GM21360 (cell line): ENCODE measurements at regions not wholly inside any gene's neighbourhood (a gene's known extent, or its start where the extent isn't known, plus 50 kb on each side); places are given as distances from the start of the nearest gene placed in this dataset.
A peak's percentile ranks its signal among the peaks of the same experiment; 100 is the strongest.
"Not testable (repeated sequence)": the region's sequence is repeated elsewhere in the genome, so short reads cannot be mapped to it uniquely, and the experiment has no call there.

Source experiments
- ATAC-seq: cut with Tn5 transposase; IDR thresholded peaks from one replicate; pipeline ENCODE4 v1.9.1; 2021; ENCODE audit warnings: mild to moderate bottlenecking, moderate library complexity; ENCODE audit not compliant: unreplicated experiment

DNA sequence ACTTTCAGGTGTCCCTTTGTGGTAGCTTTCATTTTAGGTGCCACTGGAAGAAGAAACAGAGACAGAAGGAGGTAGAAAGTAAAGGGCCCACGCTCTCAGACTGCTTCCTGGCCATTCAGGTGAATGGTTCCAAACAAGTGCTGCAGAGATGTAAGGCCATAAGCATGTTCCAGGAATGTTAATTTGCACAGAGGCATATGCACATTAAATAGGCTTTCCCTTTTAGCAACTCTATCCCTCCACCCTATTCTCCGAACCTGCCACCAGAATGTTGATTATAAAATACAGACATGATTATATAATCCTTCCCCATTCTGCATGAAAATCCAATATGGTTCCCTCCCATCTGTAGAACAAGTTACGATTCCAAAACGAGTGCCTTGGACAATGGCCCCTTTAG lies 297.2 kb downstream of the C6orf118 start:
- ATAC-seq, result no peak

DNA sequence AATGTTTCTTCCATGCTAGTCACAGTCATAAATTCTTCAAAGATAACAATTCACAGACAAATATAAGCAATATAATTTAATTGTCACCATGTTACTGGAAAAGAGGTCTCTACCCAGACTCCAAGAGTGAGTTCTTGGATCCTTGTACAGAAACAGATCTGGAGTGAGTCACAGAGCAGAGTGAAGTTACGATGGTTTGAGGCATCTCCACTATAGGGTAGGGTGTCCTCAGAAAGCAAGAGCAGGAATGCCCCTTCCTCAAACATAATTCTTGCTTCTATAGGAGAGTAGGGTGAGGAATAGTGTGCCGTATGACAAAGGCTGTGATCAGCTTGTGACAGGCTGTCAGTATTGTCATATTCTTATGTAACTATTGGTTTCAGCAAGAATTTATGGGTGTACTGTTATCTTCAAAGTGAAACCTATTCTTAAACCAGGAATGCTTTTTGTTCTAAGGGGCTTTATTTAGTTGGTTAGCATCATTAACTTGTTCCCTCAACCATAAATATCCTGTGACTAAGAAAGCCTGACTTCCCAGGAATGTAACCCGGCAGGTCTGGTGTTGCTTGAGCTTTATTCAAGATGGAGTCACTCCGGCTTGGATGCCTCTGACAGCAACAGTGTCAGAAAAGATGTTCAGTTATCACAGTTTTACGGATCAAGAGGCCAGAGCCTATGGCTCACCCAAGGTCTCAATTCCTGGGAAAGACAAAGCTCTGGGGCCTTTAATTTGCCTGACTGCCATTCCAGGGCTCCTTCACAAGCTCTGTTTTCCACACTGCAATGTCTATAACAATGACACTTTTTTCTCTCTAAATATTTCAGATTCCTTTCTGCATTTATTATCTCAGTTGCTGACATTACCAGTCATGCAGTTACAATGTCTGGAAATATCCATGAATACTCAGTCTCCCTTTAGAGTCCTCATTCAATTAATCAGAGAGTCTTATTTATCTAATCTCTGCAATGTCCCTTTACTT lies 298.6 kb downstream of the C6orf118 start:
- no peak for ATAC-seq

DNA sequence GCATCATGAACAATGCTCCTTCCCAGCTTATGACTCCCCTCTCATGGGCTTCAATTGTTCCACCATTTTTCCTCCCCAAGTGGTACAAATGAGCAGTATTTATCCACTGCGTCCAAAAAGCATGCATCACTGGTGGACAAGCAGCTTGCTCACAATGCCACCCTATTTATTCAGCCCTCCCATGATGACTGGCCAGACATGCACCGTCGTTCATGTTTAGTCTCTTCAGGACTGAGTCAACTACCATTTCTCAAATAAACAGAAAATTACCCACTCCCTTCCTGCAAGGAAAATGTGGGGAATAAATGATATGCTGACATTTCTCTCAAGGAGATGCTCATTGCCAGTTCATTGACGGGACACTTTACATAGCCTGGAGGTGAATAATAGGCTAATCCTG lies 300.4 kb downstream of the C6orf118 start:
- no peak for ATAC-seq

GRCh38 chr6:165002866-165003265 lies 306.5 kb downstream of the C6orf118 start:
- no peak for ATAC-seq

GRCh38 chr6:165002358-165002757 lies 307.0 kb downstream of the C6orf118 start:
- ATAC-seq, result no peak

GRCh38 chr6:165001502-165002157 lies 307.8 kb downstream of the C6orf118 start:
- no peak for ATAC-seq

DNA sequence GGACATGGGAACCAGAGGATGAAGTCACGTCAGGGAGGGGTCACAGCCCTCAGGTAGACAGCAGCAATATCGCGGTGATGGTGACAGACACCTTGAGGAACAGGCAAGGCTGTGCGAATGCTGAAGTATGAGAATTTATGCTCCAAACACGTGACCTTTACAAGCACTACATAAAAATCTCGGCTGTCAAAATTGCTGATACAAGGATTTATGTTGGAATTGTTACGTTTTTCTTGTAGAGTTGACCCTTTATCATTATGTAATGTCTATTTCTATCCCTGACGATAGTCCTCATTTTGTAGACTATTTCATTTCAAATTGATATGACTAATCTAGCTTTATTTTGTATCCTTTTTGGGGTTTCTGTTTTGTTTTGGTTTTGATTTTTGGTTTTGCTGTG lies 311.1 kb downstream of the C6orf118 start:
- ATAC-seq, result no peak

GRCh38 chr6:164996838-164997237 lies 312.6 kb downstream of the C6orf118 start:
- no peak for ATAC-seq

DNA sequence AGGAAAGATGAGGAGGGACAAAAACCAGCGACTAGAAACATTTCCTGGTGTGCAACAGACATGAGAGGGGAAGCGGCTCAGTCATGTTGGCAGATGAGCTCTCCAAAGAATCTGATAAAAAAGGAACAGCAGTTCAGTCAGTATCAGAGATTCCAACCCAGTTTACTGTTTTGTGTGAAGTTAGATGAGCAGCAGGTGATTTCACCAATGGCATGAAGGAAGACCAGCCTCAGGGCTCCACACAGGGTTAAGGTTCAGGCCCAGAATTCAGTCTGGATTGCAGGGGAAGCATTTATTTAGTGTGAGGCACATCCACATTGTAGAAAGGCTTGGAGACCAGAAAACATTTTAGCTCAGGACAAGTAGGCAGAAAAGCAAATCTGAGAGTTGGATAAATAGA lies 317.8 kb downstream of the C6orf118 start:
- ATAC-seq, result no peak

GRCh38 chr6:164990901-164991300 lies 318.5 kb downstream of the C6orf118 start:
- ATAC-seq, result no peak

GRCh38 chr6:164982389-164982788 lies 327.0 kb downstream of the C6orf118 start:
- no peak for ATAC-seq

DNA sequence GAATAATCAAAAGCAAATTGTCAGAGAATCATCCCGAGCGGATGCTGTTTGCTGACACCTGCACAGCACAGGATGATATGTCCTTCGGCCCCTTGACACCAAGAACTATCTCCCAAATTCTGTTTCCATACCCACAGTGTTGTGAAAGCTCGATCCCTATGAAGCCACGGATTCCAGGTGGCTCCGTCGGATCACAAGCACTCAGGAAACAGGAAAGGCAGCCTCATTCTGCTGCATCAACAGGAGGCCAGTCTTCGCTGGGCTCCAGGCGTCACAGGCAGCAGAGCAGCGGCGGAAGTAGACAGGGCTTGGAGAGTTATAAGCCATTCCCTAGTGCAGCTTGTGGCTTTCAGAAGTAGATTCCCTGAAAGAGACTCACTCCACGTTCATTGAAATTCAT lies 342.3 kb downstream of the C6orf118 start:
- no peak for ATAC-seq

- no peak for ATAC-seq
These were observed 346.6 kb downstream of the C6orf118 start for GRCh38 chr6:164962805-164963204.

GRCh38 chr6:164947164-164947563 lies 362.2 kb downstream of the C6orf118 start:
- no peak for ATAC-seq

DNA sequence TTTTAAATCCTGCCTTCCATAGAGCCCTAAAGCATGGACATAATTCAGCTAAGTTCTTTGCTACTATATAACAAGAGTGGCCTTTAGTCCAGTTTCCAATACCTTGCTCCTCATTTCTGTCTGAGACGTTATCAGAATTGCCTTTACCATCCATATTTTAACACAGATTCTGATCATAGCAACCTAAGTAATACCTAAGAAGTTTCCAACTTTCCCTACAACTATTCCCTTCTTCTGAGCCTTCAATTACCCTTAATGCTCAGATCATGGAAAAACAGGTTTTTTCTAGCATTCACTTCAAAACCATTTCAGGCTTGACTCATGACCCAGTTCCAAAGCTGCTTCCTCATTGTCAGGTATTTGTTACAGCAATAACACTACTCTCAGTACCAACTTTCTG lies 367.1 kb downstream of the C6orf118 start:
- ATAC-seq, result no peak

GRCh38 chr6:164933238-164933794 lies 376.1 kb downstream of the C6orf118 start:
- ATAC-seq, result not testable (repeated sequence)

- no peak for ATAC-seq
These were observed 379.9 kb downstream of the C6orf118 start for GRCh38 chr6:164929408-164929977.

DNA sequence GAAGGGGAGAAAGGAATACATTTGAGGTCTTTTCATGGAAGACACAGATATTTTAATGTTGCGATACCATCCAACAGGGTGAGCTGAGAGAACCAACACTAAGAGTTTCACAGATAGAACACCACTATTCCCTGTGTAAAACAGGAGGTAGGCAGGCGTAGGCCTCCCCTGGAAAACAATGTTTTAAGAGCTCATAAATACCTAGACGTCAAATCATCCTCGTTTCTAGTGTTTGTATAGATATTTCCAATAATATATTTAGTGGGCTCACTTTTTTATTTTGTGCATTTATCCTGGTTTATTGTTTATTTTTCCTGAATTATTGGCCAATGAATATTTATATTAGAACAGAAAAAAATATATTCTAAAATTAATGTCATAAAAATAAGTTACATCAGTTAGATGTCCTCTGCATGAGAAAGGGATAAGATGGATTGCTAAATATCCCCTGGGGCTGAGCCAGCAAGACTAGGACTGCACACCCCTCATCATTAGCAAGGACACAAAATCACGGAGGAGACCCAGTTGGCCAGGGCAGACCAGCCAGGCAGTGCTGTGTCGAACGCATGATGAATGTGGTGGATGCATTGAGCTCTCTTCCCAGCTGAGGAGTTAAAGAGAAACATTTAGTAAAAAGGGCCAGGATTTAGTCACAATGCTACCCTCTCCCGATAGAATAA lies 380.5 kb downstream of the C6orf118 start:
- ATAC-seq, result no peak

- no peak for ATAC-seq
These were observed 381.2 kb downstream of the C6orf118 start for GRCh38 chr6:164928057-164928727.

DNA sequence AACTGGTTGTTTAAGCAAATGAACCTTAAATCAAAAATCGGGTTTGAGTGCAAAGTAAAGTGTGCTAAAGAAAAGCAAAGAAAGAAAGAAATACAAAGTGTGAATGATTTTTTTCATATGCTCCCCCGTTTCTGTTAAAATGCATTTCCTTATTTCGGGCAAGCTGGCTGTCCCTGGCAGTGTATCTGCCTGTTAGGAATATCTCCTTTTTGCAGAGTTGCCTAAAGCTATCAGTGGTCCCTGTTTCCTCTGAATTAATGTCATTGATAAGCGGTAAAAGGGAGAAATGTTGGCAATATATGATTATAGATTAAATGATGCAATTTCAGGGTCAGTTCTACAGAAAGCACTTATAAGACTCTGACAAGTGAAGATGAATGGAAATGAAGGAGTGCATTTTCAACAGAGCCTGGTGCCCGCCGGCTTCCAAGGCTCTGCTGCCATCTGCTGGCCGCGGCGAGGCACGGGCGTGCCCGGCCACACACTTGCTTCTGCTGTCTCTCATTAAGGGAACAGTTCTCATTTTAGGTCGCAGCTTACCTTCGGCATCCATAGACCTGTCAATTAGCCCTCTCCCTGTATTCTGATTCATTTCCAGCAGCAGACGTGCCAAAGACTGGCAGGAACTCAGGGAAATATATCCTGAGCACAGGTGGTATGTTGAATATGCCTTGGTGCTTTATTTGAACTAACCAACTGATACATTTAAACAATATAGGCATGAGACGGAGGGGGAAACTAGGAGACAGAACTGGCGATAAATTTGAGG lies 381.9 kb downstream of the C6orf118 start:
- peak; percentile 95 for ATAC-seq
